PC-3 (cell line): ENCODE measurements at regions not wholly inside any gene's neighbourhood (a gene's known extent, or its start where the extent isn't known, plus 50 kb on each side); places are given as distances from the start of the nearest gene placed in this dataset.

Source experiments
- EZH2 ChIP-seq: fragments of 300-600 bp; sonication (generic); IDR thresholded peaks from one replicate; pipeline ENCODE4 v1.6.1; 2017; ENCODE audit warnings: antibody characterized with exemption, mild to moderate bottlenecking, low read length; ENCODE audit not compliant: unreplicated experiment
- EZH2phosphoT487 ChIP-seq: fragments of 300-600 bp; sonication (generic); IDR thresholded peaks from 2 replicates; pipeline ENCODE4 v1.6.1; 2018; ENCODE audit warnings: mild to moderate bottlenecking, antibody characterized with exemption, low read length, borderline replicate concordance
- TF ChIP-seq, protein P1 (sequence below): fragments of 300-600 bp; sonication (generic); conservative IDR thresholded peaks from 2 replicates; pipeline ENCODE4 v1.5.1; 2017; ENCODE audit warnings: antibody characterized with exemption, low read depth, mild to moderate bottlenecking, low read length

- TF ChIP-seq, protein P1, sequence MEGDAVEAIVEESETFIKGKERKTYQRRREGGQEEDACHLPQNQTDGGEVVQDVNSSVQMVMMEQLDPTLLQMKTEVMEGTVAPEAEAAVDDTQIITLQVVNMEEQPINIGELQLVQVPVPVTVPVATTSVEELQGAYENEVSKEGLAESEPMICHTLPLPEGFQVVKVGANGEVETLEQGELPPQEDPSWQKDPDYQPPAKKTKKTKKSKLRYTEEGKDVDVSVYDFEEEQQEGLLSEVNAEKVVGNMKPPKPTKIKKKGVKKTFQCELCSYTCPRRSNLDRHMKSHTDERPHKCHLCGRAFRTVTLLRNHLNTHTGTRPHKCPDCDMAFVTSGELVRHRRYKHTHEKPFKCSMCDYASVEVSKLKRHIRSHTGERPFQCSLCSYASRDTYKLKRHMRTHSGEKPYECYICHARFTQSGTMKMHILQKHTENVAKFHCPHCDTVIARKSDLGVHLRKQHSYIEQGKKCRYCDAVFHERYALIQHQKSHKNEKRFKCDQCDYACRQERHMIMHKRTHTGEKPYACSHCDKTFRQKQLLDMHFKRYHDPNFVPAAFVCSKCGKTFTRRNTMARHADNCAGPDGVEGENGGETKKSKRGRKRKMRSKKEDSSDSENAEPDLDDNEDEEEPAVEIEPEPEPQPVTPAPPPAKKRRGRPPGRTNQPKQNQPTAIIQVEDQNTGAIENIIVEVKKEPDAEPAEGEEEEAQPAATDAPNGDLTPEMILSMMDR, result no peak
- TF ChIP-seq EZH2 (no peak), EZH2phosphoT487 (no peak)
Measured at GRCh38 chr4:129193357-129194100, 97.6 kb downstream of the C4orf33 start.
